ENCODE measurements at regions not wholly inside any gene's neighbourhood (a gene's known extent, or its start where the extent isn't known, plus 50 kb on each side); places are given as distances from the start of the nearest gene placed in this dataset.
"Not testable (repeated sequence)": the region's sequence is repeated elsewhere in the genome, so short reads cannot be mapped to it uniquely, and the experiment has no call there.

DNA sequence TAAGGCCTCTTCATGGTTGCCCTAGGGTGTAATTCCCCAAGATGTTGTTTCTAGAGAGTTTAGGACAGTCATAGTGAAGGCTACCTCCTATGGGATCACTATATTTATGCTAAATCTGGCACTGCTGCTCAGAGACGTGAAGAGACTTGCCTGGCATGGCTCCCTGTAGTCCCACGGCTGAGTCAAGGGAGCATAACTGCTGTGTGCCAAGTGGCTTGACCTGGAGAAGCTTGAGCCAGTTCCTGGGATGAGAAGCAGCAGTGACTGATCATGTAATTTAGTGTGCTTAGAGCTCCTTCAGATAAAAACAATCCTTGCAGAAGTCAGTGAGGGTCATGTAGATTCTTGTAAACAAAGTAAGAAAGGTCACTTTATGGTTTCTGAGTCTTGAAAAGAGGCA, 68.9 kb upstream of the TSPAN2 start:
- Histone ChIP-seq H2AFZ (ENCODE audit: low read length) (no peak overlapping the region), H3K79me2 (ENCODE audit: insufficient read depth, low read length) (no peaks in the 10 kb centered on the region), H3K9ac (ENCODE audit: low read length) (no peak overlapping the region), H3K4me1 (ENCODE audit: insufficient read depth, low read length, severe bottlenecking) (no peaks in the 10 kb centered on the region), H3K27ac (ENCODE audit: low read depth, low read length, poor library complexity, severe bottlenecking) (no peak overlapping the region), H4K20me1 (ENCODE audit: insufficient read depth, low read length) (no peaks in the 10 kb centered on the region), H3K36me3 (ENCODE audit: insufficient read depth, low read length) (no peaks in the 10 kb centered on the region), H3K4me3 (ENCODE audit: low read depth, low read length, poor library complexity, severe bottlenecking) (no peak overlapping the region), H3K27me3 (ENCODE audit: insufficient read depth, low read length) (no peaks in the 10 kb centered on the region), H3K4me2 (ENCODE audit: low read length) (no peak overlapping the region), H3K9me3 (ENCODE audit: low read length) (no peaks in the 10 kb centered on the region), H3K9me2 (ENCODE audit: low read depth, low read length) (no peaks in the 10 kb centered on the region), H3F3A (ENCODE audit: insufficient read depth, low read length) (no peaks in the 10 kb centered on the region)
- TF ChIP-seq EZH2 (IDR thresholded peaks at IDR 0.05; ENCODE audit: borderline replicate concordance, low read length): no peak
- TF ChIP-seq, protein P1, sequence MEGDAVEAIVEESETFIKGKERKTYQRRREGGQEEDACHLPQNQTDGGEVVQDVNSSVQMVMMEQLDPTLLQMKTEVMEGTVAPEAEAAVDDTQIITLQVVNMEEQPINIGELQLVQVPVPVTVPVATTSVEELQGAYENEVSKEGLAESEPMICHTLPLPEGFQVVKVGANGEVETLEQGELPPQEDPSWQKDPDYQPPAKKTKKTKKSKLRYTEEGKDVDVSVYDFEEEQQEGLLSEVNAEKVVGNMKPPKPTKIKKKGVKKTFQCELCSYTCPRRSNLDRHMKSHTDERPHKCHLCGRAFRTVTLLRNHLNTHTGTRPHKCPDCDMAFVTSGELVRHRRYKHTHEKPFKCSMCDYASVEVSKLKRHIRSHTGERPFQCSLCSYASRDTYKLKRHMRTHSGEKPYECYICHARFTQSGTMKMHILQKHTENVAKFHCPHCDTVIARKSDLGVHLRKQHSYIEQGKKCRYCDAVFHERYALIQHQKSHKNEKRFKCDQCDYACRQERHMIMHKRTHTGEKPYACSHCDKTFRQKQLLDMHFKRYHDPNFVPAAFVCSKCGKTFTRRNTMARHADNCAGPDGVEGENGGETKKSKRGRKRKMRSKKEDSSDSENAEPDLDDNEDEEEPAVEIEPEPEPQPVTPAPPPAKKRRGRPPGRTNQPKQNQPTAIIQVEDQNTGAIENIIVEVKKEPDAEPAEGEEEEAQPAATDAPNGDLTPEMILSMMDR (IDR thresholded peaks at IDR 0.05; ENCODE audit: low read length): no peak

DNA sequence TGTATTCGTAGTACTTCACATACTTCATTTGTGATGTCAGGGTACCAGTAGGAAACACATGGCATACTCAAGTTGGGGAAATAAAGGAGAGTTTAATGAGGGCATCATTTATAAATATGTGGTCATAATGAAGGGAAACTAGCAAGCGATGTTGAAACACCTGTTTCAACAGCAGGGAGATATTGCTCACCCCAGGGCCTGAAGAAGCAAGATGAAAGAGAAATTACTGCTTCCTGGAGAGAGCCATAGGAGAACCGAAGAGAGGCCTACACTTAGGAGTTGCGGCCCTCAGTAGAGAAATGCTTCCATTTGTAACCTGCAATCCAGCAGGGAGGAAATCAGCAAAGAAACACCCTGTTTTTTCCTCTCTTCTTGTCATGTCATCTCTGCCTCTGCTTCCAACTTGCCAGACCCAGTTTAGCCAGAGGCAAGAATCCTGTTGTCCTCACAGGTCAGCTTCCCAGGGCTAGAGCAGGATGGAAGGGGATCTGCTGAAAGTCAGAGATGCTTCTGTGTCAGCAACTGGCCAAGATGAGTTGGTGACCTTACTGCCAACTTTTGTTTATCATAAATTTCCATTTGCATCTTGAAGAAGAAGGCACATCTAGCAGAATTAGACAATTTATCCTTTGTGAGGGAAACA, 67.6 kb upstream of the TSPAN2 start:
- Histone ChIP-seq H3K4me3 (ENCODE audit: low read depth, low read length, poor library complexity, severe bottlenecking) (no peak overlapping the region), H3K4me2 (ENCODE audit: low read length) (no peak overlapping the region), H3K9me3 (ENCODE audit: low read length) (no peaks in the 10 kb centered on the region), H3K79me2 (ENCODE audit: insufficient read depth, low read length) (no peaks in the 10 kb centered on the region), H3K27me3 (ENCODE audit: insufficient read depth, low read length) (no peaks in the 10 kb centered on the region), H3F3A (ENCODE audit: insufficient read depth, low read length) (no peaks in the 10 kb centered on the region), H3K27ac (ENCODE audit: low read depth, low read length, poor library complexity, severe bottlenecking) (no peak overlapping the region), H3K36me3 (ENCODE audit: insufficient read depth, low read length) (no peaks in the 10 kb centered on the region), H3K9me2 (ENCODE audit: low read depth, low read length) (no peaks in the 10 kb centered on the region), H3K4me1 (ENCODE audit: insufficient read depth, low read length, severe bottlenecking) (no peaks in the 10 kb centered on the region), H2AFZ (ENCODE audit: low read length) (no peak overlapping the region), H4K20me1 (ENCODE audit: insufficient read depth, low read length) (no peaks in the 10 kb centered on the region), H3K9ac (ENCODE audit: low read length) (no peak overlapping the region)
- TF ChIP-seq, protein P1 (IDR thresholded peaks at IDR 0.05; ENCODE audit: low read length): no peak
- TF ChIP-seq EZH2 (IDR thresholded peaks at IDR 0.05; ENCODE audit: borderline replicate concordance, low read length): no peak

DNA sequence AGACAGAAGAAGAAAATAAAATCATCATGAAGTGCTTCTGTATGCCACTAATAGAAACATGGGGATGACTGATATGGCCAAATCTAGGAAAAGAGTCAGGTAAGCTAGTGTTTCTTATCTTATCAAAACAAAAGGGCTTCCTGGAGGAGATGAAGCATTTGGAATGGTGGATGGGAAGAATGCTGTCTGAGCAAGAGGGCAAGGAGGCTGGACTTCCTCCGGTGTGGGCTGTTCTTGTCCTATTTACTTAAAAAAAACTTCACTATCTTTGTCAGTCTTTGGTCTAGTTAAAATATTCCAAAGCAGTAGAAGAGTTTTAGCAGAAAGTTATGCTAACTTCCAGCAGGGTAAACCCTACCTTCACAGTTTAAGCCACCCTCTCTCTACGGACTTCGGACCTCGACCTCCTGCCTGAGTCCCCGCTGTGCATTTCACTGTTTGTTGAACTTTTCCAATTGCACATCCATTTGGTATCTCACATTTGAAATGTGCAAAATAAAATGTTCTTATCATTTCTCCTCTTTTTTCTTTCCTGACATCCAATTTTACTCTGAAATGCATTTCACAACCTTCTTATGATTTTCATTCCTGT, 64.8 kb upstream of the TSPAN2 start:
- Histone ChIP-seq H3K9ac (ENCODE audit: low read length) (no peak overlapping the region), H3K9me2 (ENCODE audit: low read depth, low read length) (no peaks in the 10 kb centered on the region), H3K4me2 (ENCODE audit: low read length) (no peak overlapping the region), H3K4me3 (ENCODE audit: low read depth, low read length, poor library complexity, severe bottlenecking) (no peak overlapping the region), H2AFZ (ENCODE audit: low read length) (no peak overlapping the region), H3K36me3 (ENCODE audit: insufficient read depth, low read length) (no peaks in the 10 kb centered on the region), H3K4me1 (ENCODE audit: insufficient read depth, low read length, severe bottlenecking) (no peaks in the 10 kb centered on the region), H4K20me1 (ENCODE audit: insufficient read depth, low read length) (no peaks in the 10 kb centered on the region), H3K27ac (ENCODE audit: low read depth, low read length, poor library complexity, severe bottlenecking) (no peak overlapping the region), H3F3A (ENCODE audit: insufficient read depth, low read length) (no peaks in the 10 kb centered on the region), H3K79me2 (ENCODE audit: insufficient read depth, low read length) (no peaks in the 10 kb centered on the region), H3K27me3 (ENCODE audit: insufficient read depth, low read length) (no peaks in the 10 kb centered on the region), H3K9me3 (ENCODE audit: low read length) (no peaks in the 10 kb centered on the region)
- TF ChIP-seq EZH2 (IDR thresholded peaks at IDR 0.05; ENCODE audit: borderline replicate concordance, low read length): no peak
- TF ChIP-seq, protein P1 (IDR thresholded peaks at IDR 0.05; ENCODE audit: low read length): no peak

DNA sequence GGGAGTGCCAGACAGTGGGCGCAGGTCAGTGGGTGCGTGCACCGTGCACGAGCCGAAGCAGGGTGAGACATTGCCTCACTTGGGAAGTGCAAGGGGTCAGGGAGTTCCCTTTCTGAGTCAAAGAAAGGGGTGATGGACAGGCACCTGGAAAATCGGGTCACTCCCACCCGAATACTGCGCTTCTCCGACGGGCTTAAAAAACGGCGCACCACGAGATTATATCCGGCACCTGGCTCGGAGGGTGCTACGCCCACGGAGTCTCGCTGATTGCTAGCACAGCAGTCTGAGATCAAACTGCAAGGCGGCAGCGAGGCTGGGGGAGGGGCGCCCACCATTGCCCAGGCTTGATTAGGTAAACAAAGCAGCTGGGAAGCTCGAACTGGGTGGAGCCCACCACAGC, 58.6 kb upstream of the TSPAN2 start:
- H3K27me3 ChIP-seq (ENCODE audit: insufficient read depth, low read length); H3K9me2 ChIP-seq (ENCODE audit: low read depth, low read length); H3K4me2 ChIP-seq (ENCODE audit: low read length); H3K27ac ChIP-seq (ENCODE audit: low read depth, low read length, poor library complexity, severe bottlenecking); H4K20me1 ChIP-seq (ENCODE audit: insufficient read depth, low read length); H3K9me3 ChIP-seq (ENCODE audit: low read length); H2AFZ ChIP-seq (ENCODE audit: low read length); H3K4me1 ChIP-seq (ENCODE audit: insufficient read depth, low read length, severe bottlenecking); H3K36me3 ChIP-seq (ENCODE audit: insufficient read depth, low read length); H3K4me3 ChIP-seq (ENCODE audit: low read depth, low read length, poor library complexity, severe bottlenecking); H3K79me2 ChIP-seq (ENCODE audit: insufficient read depth, low read length); H3F3A ChIP-seq (ENCODE audit: insufficient read depth, low read length); H3K9ac ChIP-seq (ENCODE audit: low read length): not testable (repeated sequence)
